Aorta (tissue), 5 donors: ENCODE measurements at regions not wholly inside any gene's neighbourhood (a gene's known extent, or its start where the extent isn't known, plus 50 kb on each side); places are given as distances from the start of the nearest gene placed in this dataset.

Source experiments
- ATAC-seq: fragments of 200-7000 bp; cut with Tn5 transposase; one replicate; pipeline ENCODE4 v1.9.1; 2022; ENCODE audit warnings: moderate library complexity; ENCODE audit not compliant: low FRiP score
- DNase-seq, 2 donors: peaks; one replicate each; pipeline ENCODE4 v3.0.0-alpha.2; 2020
- H3K27ac ChIP-seq, 2 donors: one replicate each; pipeline ENCODE4 v1.5.1; 2013; ENCODE audit warnings: low read length in 2 of 2, mild to moderate bottlenecking in 2 of 2, moderate library complexity in 2 of 2, control low read depth in 1 of 2, inconsistent platforms in 1 of 2, low read depth in 1 of 2
- H3K27me3 ChIP-seq, 2 donors: one replicate each; pipeline ENCODE4 v1.6.1; 2013; ENCODE audit warnings: control low read depth in 1 of 2, low read length in 1 of 2, mild to moderate bottlenecking in 1 of 2, moderate library complexity in 1 of 2; ENCODE audit not compliant: insufficient read depth in 2 of 2, control insufficient read depth in 1 of 2
- H3K36me3 ChIP-seq, 2 donors: one replicate each; pipeline ENCODE4 v1.6.1; 2013; ENCODE audit warnings: control low read depth in 1 of 2, low read length in 1 of 2, mild to moderate bottlenecking in 1 of 2; ENCODE audit not compliant: insufficient read depth in 2 of 2, control insufficient read depth in 1 of 2
- H3K4me1 ChIP-seq, 2 donors: one replicate each; pipeline ENCODE4 v1.6.1; 2013; ENCODE audit warnings: low read length in 2 of 2, control low read depth in 1 of 2, mild to moderate bottlenecking in 1 of 2, moderate library complexity in 1 of 2; ENCODE audit not compliant: insufficient read depth in 2 of 2, control insufficient read depth in 1 of 2
- H3K4me3 ChIP-seq, 2 donors: one replicate each; pipeline ENCODE4 v1.5.1; 2013; ENCODE audit warnings: low read length in 2 of 2, control low read depth in 1 of 2, mild to moderate bottlenecking in 1 of 2
- H3K9me3 ChIP-seq: one replicate; pipeline ENCODE4 v1.6.1; 2013; ENCODE audit warnings: mild to moderate bottlenecking, low read length; ENCODE audit not compliant: control insufficient read depth
- WGBS, 2 donors: extraction: QIAGEN DNeasy Blood & Tissue Kit; methylation state at CpG; one replicate each; pipeline ENCODE4 v1.1.7; 2013; 5-methylcytosine and 5-hydroxymethylcytosine counted together
- intact Hi-C, 2 donors: fragments of 100-400 bp; cut with DNase I; formaldehyde crosslinking; loops; one replicate each; pipeline versions ENCODE4 v1.14.2 to v1.15.0; 2022
- donor health status: healthy with polysubstance abuse.
- donor health status: Bipolar disorder and iron deficiency.
- donor health status: DM: no; HTN: no; CAD: no.
- donor health status: DM: no; HTN: no; CAD: no.
- donor health status: DM: yes; HTN: yes; CAD: no.

GRCh38 chr14:71604231-71604630 lies 328.0 kb upstream of the RGS6 start:
- Histone ChIP-seq H3K36me3 (no peaks in the 10 kb centered on the region), H3K4me3 (no peak overlapping the region), H3K9me3 (no peaks in the 10 kb centered on the region), H3K27ac (no peak overlapping the region), H3K4me1 (peaks cover 0 to 8% of the 10 kb centered on the region in 2 donors), H3K27me3 (no peaks in the 10 kb centered on the region)
- intact Hi-C loops = loop anchor here in 1 of 2 donors (10.0 kb wide), 1 partner anchor 51 kb away; no protein-coding TSS in a partner anchor
- DNase-seq (no peak), ATAC-seq (no peak)

DNA sequence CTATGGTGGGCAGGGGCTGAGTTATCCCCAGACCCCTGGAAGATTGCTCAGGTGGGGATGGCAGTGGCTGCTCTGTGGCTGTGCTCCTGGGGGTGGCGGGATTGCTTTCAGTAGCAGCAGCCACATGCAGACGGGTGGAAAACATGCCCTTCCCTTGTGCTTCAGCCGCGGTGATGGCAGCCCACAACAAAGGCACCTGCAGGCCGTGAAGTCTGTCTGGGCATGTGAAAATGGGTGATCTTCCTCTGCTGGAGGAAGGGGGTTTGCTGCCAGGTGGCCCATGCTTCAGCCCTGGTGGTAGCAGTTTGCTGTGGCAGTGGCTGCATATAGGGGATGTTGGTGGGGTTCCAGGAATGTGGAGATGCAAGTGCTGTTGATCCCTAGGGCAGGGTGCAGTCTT lies 326.2 kb upstream of the RGS6 start:
- Histone ChIP-seq H3K4me3 (no peak overlapping the region), H3K9me3 (no peaks in the 10 kb centered on the region), H3K27me3 (no peaks in the 10 kb centered on the region), H3K4me1 (peaks cover 0 to 8% of the 10 kb centered on the region in 2 donors), H3K27ac (no peak overlapping the region), H3K36me3 (no peaks in the 10 kb centered on the region)
- ATAC-seq (no peak), DNase-seq (no peak)
- WGBS, 2 donors = 96 to 99% methylated on average over 5 of the region's 5 CpGs
- intact Hi-C loops = loop anchor here in 1 of 2 donors (10.0 kb wide), 1 partner anchor 49 kb away; no protein-coding TSS in a partner anchor

- Histone ChIP-seq H3K27me3 (no peaks in the 10 kb centered on the region), H3K27ac (no peak overlapping the region), H3K9me3 (no peaks in the 10 kb centered on the region), H3K36me3 (no peaks in the 10 kb centered on the region), H3K4me1 (peaks cover 0 to 8% of the 10 kb centered on the region in 2 donors), H3K4me3 (no peak overlapping the region)
- 45 to 61% methylated on average over 5 of the region's 5 CpGs for WGBS, 2 donors
- intact Hi-C loops = loop anchor here in 1 of 2 donors (10.0 kb wide), 1 partner anchor 48 kb away; no protein-coding TSS in a partner anchor
- DNase-seq (no peak), ATAC-seq (no peak)
Measured at GRCh38 chr14:71606575-71606974, 325.7 kb upstream of the RGS6 start.

GRCh38 chr14:71607056-71607455 lies 325.2 kb upstream of the RGS6 start:
- Histone ChIP-seq H3K27ac (no peak overlapping the region), H3K4me3 (no peak overlapping the region), H3K4me1 (peaks cover 0 to 8% of the 10 kb centered on the region in 2 donors), H3K27me3 (no peaks in the 10 kb centered on the region), H3K9me3 (no peaks in the 10 kb centered on the region), H3K36me3 (no peaks in the 10 kb centered on the region)
- DNase-seq (no peak), ATAC-seq (no peak)
- intact Hi-C loops = loop anchor here in 1 of 2 donors (10.0 kb wide), 1 partner anchor 48 kb away; no protein-coding TSS in a partner anchor
- WGBS, 2 donors = 61 to 72% methylated on average over 3 of the region's 3 CpGs

DNA sequence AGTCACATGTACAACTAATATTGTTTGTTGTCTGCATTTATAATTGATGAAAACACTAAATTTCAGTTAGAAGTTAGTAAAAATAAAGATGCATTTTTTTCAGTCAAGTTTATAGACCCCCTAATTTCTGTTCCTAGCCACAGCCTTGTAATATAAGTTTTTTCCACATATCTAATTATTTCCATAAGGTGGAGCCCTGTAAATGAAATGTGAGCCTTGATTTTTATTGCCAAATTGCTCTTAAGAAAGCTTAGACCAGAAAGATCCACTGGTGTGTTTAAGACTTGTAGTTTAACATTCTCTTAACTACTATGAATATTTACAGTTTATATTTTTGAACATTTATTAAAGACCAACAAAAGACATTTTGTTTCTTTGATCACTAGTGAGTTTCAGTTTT lies 322.1 kb upstream of the RGS6 start:
- H3K27me3 ChIP-seq = no peaks in the 10 kb centered on the region
- H3K36me3 ChIP-seq = no peaks in the 10 kb centered on the region
- ATAC-seq (no peak), DNase-seq (no peak)
- H3K27ac ChIP-seq = no peak overlapping the region
- intact Hi-C loops = no loop called here
- H3K9me3 ChIP-seq = no peaks in the 10 kb centered on the region
- no peak overlapping the region for H3K4me3 ChIP-seq
- peaks cover 0 to 4% of the 10 kb centered on the region in 2 donors for H3K4me1 ChIP-seq

- no peak overlapping the region for H3K27ac ChIP-seq
- DNase-seq (no peak), ATAC-seq (no peak)
- peaks cover 0 to 4% of the 10 kb centered on the region in 2 donors for H3K4me1 ChIP-seq
- H3K9me3 ChIP-seq = no peaks in the 10 kb centered on the region
- no peaks in the 10 kb centered on the region for H3K27me3 ChIP-seq
- H3K4me3 ChIP-seq = no peak overlapping the region
- H3K36me3 ChIP-seq = no peaks in the 10 kb centered on the region
- intact Hi-C loops = no loop called here
- 91 to 96% methylated on average over 1 of the region's 1 CpG for WGBS, 2 donors
Measured at GRCh38 chr14:71610797-71611196, 321.4 kb upstream of the RGS6 start.

- no peaks in the 10 kb centered on the region for H3K9me3 ChIP-seq
- H3K36me3 ChIP-seq = no peaks in the 10 kb centered on the region
- H3K4me1 ChIP-seq = no peaks in the 10 kb centered on the region
- intact Hi-C loops = no loop called here
- H3K27ac ChIP-seq = no peak overlapping the region
- H3K4me3 ChIP-seq = no peak overlapping the region
- H3K27me3 ChIP-seq = no peaks in the 10 kb centered on the region
- ATAC-seq (no peak), DNase-seq (no peak)
- 97 to 100% methylated on average over 1 of the region's 1 CpG for WGBS, 2 donors
Measured at GRCh38 chr14:71613168-71613567, 319.1 kb upstream of the RGS6 start.

DNA sequence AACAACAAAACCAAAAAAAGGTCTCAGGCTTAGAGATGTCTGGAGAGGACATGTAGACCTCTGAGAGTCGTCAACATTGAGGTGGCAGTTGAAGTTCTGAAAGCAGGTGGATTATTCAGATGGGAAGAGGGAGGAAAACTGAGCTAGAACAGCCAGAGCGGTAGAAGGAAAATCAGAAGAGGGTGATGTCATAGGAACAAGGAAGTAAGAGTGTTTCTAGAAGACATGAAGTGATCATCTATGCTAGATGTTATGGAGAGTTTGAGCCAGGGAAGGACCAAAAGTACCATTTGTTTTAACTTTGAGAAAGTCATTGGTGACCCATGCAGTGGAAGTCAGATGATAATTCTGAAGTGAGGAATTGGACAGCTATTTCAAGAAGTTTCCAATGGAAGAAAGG lies 316.2 kb upstream of the RGS6 start:
- H3K27me3 ChIP-seq = no peaks in the 10 kb centered on the region
- H3K4me1 ChIP-seq = no peaks in the 10 kb centered on the region
- ATAC-seq (no peak), DNase-seq (no peak)
- no peak overlapping the region for H3K27ac ChIP-seq
- intact Hi-C loops = no loop called here
- WGBS, 2 donors = 98% methylated on average over 2 of the region's 2 CpGs
- H3K4me3 ChIP-seq = no peak overlapping the region
- peaks cover under 1 to 4% of the 10 kb centered on the region in 2 donors for H3K36me3 ChIP-seq
- no peaks in the 10 kb centered on the region for H3K9me3 ChIP-seq

GRCh38 chr14:71618047-71618446 lies 314.2 kb upstream of the RGS6 start:
- Histone ChIP-seq H3K27ac (no peak overlapping the region), H3K4me3 (no peak overlapping the region), H3K36me3 (peaks cover 4% of the 10 kb centered on the region in 2 donors), H3K4me1 (peaks cover 0 to 4% of the 10 kb centered on the region in 2 donors), H3K9me3 (no peaks in the 10 kb centered on the region), H3K27me3 (no peaks in the 10 kb centered on the region)
- WGBS, 2 donors = 89 to 95% methylated on average over 3 of the region's 3 CpGs
- intact Hi-C loops = no loop called here
- ATAC-seq (no peak), DNase-seq (no peak)
